Fibroblast of upper back skin (primary cell): ENCODE measurements at regions not wholly inside any gene's neighbourhood (a gene's known extent, or its start where the extent isn't known, plus 50 kb on each side); places are given as distances from the start of the nearest gene placed in this dataset.
"Not testable (repeated sequence)": the region's sequence is repeated elsewhere in the genome, so short reads cannot be mapped to it uniquely, and the experiment has no call there.

Source experiments
- DNase-seq: peaks from one replicate; pipeline ENCODE4 v3.0.0-alpha.2; 2013

DNA sequence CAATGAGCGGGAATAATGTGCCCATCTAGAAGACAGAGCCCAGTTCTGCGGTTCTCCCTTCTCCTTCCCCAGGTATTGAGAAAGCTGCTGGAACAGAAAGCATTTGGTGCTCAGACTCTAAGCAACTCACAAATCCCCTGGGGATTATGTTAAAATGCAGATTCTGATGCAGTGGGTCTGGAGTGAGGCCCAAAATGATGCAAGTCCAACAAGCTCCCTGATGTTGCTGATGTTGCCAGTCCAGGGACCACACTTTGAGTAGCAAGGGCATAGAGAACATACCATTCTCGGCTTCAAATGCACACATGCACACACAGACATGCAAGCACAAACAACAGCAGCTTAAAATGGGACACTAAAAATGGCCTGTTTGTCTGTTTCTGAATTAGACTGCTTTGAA lies 274.8 kb upstream of the NCKAP5 start:
- no peak for DNase-seq

DNA sequence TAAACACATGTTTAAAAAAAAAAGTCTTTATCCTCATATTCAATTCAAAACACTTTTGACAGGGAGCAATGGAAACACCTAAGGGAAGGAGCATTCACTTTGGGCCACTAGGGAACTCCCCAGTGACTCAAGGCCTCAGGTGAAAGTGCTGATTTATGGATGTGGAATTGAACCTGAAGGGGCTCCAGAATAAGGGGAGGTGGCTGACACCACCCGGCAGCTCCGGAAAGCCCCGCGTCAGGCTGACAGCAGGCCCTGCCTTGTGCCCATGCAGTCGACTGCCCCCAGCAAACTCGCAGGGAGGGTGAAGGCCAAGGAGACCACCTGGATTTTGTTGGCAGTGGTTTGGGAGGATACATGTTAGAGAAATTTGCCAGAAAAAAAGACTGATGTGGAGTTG lies 275.3 kb upstream of the NCKAP5 start:
- DNase-seq: no peak

DNA sequence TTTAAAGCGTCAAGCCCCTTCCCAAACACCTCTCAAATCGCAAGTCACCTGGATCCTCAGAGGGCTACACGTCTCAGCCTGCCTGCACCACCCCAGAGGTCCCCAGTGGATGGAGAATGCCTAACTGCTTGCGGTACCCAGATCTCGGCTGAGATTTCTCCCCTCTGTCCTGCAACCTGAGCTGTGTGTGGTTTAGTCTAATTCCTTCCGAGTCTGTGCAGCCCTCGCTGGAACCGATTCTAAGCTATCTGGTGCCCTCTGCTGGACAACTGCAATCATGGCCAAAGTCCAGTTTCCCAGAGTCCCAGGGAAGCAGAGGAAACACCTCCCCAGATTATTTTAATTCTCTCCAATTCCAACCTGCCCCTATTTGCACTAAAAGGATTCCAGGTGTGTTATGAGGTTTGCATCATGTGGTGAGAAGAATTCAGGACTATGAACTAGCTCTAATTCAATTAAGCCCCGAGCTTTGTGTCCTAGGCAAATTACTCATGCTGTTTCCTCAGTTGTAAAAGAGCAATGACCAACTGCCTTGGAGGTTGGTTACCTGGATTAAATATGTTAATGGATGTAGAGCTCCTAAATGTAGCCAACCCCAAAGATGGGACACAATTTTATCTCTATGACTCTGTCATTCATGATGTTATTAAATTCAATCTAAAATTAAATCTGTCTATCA lies 276.1 kb upstream of the NCKAP5 start:
- peak; percentile 85 for DNase-seq

DNA sequence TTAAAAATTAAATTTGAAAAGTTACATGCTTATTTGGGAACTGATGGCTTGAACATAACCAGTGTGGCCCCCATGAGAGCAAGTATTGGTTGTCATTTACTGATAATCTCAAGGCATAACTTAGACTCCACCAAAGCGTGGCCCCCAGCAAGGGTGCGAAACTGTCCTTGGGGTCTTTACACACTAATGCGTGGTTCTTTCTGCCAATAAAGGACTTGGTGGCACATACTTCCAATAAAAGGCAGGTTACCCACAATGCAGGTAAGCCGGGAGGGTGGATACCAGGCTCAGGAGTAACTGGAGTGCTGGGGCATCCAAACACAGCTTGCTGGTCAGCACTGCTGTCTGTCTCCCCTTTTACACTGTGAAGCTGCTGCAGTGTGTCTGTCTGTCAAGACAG lies 278.2 kb upstream of the NCKAP5 start:
- DNase-seq: no peak

DNA sequence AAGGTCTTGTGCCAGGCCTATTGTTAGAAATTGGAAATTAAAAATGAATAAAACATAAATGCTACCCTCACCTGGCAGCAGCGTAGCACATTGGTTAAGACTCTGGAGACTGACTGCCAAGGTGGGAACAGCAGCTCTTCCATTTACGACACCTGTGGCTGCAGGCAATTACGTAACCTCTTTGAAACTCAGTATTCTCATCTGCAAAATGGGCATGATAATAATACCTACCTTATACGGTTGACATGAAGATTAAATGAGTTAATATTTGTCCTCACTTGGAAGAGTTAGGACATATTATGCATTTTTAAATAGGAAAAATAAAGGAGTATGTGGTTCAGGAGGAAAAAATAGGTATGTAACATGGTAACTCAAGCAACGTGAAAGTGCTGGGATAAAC lies 279.3 kb upstream of the NCKAP5 start:
- no peak for DNase-seq

DNA sequence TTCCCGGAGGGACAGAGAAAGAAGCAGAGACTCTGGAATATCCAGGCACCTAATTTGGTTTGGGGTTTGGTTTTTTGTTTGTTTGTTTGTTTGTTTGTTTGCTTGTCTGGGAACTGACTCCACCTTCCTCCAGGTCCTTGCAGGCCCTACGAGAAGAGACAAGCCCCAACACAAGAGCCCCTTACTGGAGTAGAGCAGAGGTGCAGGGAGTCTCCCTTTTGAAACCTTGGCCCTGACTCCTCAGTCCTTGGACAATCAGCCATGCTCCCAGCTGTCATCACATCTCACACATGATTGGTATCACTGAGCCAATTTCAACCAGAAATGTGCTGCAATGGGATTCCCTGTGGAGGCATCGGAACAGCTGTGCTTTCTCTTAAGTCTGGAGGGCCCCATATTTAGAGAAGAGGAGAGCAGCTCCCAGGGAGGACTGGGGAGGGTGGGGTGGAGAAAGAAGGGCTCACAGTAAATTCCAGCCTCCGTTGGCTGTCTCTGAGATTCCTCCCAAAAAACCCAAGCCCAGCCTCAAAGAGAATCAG lies 279.9 kb upstream of the NCKAP5 start:
- DNase-seq: peak; percentile 43

DNA sequence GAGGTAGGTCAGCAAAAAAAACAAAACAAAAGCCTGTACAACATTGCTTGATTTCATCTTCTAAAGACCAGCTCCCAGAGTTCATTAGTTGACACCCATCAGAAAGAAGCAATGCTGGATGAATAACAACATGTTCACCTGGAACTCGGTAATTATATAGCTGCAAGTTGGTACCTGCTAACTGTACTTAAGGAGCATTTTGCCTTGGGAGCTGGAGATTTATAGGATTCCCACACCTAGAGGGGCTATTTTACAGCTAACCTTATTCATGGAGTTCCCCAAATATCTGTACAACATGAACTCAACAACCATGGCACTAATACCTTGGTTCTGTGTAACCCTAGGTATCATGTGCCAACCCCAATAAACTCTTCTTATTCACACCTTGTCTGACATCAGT lies 281.1 kb upstream of the NCKAP5 start:
- DNase-seq: no peak

DNA sequence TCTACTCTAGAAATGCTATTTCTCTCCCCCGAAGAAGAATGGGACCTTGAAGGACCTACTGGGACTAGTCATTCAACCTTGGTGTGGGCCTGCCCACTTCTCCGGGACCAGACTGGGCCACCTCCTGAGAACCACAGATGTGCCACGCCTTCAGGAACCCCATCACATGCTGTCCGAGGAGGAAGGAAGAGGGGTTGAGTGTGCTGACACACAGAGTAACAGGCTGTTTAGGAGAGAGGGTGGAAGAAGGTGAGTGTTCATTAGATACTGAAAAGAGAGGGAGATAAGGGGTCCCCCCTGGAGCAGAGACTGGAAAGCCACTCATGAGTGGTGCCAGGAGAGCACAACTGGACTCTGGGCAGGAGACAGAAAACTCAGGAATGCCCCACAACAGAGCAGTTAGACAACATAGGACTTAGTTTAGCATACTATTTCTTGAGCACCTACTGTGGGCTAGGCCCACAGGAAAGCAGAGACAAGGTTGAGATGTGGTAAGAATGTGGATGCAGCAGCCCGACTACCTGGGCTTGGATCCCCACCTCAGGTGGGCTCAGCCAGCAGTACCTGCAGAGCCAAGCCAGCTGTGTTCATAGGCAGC lies 286.4 kb upstream of the NCKAP5 start:
- no peak for DNase-seq

DNA sequence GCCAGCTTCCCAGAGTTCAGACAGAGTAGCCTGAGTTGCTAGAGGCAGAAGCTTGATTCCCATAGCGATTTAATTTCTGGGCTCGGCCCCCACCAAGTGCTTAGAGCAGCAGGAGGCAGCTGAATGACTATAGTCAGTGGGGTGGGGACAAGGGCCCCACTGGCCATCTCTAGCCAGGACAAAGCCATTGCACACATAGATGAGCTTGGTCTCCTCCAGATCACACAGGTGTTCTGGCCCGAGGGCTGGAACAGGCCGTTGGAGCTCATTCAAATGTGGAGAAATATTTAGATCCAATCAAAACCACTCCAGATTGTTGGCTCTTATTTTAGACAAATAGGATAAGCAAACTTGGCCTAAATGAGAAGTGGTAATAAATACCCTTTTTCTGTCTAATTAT lies 287.3 kb upstream of the NCKAP5 start:
- no peak for DNase-seq

DNA sequence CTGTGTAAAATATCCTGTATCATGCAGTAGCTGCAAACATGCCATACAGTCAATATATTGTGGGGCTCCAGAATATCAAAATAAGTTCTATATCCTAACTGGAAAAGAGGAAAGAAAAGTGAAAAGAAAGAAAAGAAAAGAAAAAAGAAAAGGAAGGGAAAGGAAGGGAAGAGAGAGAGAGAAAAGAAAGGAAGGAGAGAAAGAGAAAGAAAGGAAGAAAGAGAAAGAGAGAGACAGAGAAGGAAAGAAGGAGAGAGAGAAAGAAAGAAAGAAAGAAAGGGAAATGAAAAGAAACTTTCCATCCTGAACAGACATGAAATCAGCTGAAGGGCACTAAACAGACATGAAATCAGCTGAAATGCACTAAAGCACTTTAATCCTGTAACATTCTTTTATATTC lies 288.4 kb upstream of the NCKAP5 start:
- no peak for DNase-seq

DNA sequence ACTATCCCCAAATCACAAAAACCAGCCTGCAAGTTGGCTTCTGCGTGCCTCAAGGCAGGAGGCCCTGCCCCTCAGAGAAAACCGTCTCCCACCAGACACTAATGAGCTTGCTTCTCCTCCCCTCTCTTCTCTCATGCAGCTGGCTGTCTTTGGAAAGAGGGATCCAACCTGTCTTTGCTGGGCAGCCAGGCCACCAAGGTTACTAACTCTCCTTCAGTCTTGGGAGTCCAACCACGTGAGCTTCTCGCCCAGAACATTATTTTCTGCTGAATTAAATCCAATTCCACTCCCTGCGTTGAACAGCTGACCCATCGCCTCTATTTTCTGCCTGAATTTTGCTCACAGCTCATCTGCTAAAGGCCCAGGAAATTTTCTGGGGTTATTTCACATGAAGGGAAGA lies 291.3 kb upstream of the NCKAP5 start:
- no peak for DNase-seq

DNA sequence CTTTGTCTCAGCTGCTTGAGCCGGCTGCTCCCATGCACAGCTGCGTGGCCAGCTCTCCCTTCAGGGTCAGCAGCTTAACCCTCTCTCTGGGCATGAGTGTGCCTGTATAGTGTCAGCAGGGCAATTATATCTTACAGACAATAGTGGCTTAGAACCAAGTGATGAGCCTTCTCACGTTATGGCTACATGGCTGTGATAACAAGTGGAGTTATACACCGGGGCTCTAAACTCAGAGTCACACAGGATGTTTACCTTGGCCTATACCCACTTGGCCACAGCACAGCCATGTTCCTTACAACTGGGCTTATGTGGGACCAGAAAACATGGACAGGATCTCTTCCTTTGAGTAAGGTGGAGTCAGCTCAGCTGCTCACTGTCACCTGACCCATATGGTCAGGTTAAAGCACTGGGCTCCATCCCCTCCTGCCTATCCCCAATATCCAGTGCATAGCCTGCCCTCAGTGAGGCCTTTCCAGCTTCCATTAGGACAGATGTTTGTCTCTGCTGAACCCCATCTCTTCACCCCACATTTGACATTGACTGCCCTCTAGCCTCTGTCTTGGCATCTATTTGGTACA lies 294.2 kb upstream of the NCKAP5 start:
- no peak for DNase-seq

DNA sequence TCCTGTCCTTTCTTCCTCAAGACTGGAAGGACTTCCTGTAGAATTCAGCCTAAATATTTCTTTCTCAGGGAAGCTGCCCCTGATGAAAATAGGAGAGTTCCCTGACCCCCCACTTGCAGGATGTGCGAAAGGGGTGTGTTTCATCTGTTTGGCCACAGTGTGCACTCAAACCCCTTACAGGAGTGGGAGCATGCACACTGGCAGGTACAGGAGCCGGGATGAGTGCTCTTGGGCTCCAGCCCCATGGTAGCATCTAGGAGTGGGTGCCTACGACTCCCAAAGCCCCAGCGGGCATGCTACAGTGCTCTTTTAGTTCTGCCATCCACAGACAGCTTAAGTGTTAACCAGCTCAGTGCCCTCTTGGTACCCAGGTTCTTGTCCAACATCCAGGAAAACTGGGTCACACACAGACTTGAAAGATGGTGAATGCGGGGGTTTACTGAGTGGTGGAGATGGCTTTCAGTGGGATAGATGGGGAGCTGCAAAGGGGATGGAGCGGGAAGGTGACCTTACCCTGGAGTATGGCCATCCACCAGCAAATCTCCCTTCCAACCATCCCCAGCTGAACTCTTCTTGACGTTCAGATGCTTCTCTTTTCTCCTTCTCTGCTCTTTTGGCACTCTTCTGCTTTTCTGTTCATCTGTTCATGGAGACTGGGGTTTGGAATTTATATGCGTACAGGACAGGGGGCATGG lies 295.0 kb upstream of the NCKAP5 start:
- DNase-seq: no peak

DNA sequence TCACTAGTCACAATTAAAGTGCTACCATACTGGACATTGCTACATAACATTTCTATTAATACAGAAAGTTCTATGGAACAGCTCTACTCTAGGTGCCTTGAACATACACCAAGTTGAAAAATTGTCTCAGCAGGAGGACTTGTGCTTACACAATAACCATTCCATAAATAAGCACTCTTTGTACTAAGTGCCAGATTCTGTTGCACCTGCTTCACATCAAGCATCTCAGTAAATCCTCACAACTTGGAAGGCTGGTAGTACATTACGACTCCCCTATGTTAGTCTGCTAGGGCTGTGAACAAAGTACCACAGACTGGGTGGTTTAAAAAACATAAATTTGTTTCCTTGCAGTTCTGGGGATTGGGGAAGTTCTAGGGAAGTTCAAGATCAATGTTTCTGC lies 296.9 kb upstream of the NCKAP5 start:
- DNase-seq: no peak

DNA sequence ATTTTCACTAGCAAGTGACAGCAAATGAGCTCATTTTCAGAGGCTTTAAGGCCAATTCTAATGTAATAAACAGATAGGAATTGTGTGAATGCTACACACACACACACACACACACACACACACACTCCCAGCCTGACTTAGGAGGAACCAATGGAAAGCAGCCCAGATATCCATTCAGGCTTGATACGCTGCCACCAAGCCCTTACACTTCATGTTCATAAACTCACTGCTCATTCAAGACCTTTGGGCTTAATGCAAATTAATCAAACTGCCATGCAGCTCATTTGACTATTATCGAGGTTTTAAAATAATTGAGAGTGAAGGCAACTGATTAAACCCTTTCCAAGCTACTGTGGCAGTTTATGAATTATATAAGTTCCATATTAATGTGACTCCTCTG lies 298.9 kb upstream of the NCKAP5 start:
- no peak for DNase-seq

DNA sequence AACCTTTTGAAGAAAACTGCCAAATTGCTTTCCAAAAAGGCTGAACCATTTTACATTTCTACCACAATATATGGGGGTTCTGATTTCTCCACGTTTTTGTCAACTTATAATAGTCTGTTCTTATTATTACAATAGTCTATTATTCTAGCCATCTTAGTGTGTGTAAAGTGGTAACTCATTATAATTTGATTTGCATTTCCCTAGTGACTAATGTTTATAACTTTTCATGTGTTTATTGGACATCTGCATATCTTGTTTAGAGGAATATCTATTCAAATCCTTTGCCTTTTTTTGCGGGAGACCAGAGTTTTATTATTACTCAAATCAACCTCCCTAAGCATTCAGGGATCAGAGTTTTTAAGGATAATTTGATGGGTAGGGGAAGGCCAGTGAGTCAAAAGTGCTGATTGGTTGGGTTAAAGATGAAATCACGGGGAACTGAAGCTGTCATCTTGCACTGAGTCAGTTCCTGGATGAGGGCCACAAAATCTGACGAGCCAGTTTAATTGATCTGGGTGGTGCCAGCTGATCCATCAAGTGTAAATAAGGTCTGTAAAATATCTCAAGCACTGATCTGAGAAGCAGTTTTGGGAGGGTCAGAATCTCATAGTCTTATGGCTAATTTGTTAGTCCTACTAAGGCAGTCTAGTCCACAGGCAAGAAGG lies 303.4 kb upstream of the NCKAP5 start:
- DNase-seq: no peak

DNA sequence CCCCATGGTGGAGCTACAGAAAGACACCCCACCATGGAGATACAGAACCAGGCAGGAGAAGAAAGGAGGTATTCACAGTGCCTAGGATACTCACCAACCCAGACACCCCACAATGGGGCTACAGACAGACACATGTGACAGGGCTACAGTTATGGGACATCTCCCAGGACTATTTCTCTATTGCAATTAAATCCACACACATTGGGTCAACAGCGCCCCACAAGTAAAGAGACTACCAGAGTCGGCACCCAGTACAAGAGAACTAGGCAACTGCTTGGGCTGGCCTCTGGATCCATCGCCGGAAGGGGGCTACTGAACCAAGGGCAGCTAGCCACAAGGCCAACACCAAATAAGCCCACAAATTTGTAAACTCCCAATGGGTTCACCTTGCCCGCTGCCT lies 310.1 kb upstream of the NCKAP5 start:
- DNase-seq: no peak

DNA sequence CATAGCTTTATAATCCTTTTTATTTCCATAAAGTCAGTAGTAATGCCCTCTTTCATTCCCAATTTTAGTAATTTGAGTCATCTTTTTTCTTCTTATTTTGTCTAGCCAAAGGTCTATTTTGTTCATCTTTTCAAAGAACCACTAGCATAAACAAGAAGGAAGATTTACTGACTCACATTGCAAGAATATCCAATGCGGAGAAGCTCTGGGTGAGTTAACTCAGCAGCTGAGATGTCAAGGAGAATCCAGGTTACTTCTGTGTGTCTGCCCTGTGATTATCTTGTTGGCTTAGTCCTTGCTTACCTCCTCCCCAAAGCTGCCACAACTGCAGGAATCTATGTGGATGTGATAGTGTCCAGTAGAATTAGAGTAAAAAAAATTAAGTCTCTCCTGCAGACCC lies 311.4 kb upstream of the NCKAP5 start:
- no peak for DNase-seq

DNA sequence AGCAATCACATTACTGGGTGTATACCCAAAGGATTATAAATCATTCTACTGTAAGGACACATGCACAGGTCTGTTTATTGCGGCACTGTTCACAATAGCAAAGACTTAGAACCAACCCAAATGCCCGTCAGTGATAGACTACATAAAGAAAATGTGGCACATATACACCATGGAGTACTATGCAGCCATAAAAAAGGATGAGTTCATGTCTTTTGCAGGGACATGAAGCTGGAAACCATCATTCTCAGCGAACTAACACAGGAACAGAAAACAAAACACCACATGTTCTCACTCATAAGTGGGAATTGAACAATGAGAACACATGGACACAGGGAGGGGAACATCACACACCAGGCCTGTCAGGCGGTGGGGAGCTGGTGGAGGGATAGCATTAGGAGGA lies 313.9 kb upstream of the NCKAP5 start:
- not testable (repeated sequence) for DNase-seq

DNA sequence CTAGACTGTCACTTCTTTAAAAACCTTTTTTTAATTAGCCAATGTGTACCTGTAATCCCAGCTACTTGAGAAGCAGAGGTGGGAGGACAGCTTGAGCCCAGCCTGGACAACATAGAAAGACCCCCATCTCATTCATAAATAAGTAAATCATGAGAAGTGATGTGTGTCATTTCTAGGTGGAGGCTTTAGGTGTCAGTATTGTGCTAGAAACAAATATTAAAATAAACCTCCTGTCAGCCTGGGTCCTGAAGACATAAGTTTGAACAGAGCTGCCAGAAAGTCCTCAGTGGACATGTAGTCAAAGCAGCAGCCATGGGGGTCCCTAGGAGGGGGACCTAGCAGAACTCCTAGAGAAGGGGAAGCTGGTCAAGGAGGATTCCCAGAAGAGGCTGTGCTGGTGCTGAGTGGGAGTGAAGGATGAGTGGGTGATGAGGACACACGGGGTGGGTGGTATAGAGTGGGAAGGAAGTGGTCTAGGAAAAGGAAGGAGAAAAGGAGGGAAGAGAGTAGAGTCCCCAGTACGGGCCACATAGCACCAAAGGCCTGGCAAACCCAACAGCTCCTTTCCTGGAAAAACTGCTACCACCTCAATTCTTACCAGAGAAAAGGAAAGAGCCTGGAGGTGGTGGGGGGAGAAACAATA lies 316.6 kb upstream of the NCKAP5 start:
- peak; percentile 9 for DNase-seq

DNA sequence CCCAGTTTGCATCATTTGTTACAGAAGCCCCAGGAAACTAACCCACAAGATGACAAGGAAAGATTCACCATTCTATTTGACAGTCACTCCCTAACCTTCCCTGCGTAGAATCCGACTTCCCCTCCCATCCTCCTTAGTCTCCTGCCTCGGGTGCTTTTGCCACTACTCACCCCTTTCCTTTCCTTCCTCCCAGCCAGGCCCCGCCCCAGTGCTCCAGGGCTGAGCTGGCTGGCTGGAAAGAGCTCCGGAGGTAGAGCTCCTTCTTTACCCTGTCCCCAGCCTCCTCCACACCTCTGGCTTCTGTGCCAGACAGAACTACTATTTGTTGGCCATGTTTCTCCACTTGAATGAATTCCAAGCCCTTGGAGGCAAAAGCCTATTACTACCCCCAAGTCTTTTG lies 317.6 kb upstream of the NCKAP5 start:
- DNase-seq: no peak

DNA sequence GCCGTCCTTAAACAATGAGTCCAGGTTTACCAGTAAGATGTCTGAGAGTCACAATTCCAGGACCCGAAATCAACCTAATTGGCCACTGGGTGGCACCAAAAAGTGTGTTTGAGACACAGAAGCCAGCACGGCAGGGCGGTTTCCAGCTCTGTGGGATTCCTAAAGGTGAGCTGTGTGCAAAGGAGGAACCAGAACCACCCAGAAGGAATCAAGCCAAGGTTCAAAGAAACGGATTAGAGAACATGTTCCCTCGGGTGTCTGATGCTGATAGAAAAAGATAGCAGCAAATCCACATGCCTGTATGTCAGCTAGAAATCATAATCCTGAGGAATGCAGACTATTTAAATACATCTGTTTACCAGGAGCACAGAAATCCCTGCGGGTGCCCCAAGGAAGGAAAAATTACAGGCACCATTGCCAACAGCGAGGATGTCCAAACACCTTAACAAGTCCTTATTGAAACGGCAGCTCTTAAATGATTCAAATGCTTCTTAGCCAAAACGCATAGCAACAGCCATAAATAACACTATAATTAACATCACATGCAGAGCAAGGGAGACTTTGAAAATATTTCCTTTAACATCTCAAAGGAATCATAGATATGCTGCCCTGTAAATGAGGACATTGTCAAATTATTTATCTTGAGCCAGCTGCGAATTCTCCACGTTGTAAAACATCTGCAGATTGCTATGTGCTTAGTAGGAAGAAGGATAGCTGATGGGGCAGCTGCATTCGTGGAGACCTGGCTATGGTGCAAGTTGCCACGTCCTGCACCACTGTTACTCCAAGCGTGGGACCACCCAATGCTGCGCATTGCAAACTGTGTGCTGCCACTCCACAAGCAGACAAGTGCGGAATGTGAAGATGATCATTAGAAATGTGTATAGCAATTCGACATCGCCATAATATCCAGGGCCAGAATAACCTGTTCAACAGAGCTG lies 318.7 kb upstream of the NCKAP5 start:
- peak; percentile 79 for DNase-seq
